ENCODE measurements at regions not wholly inside any gene's neighbourhood (a gene's known extent, or its start where the extent isn't known, plus 50 kb on each side); places are given as distances from the start of the nearest gene placed in this dataset.

GRCh38 chr6:95204178-95204577 lies 373.2 kb upstream of the MANEA start:
- Histone ChIP-seq H3K27ac (ENCODE audit: insufficient read depth, low read length) (no peak overlapping the region), H3K4me3 (replicated peaks in 1 of 4; ENCODE audit: control extremely low read depth in 1 of 4, insufficient read depth in 1 of 4, low read depth in 3 of 4, low read length in 4 of 4) (no peak overlapping the region), H3K27me3 (ENCODE audit: control insufficient read depth, insufficient read depth, low read length) (no peaks in the 10 kb centered on the region), H4K20me1 (ENCODE audit: control insufficient read depth, extremely low read depth, insufficient read depth, low read length) (no peaks in the 10 kb centered on the region), H3K9ac (ENCODE audit: insufficient read depth, low read length) (no peak overlapping the region), H3K9me3 (ENCODE audit: control insufficient read depth, insufficient read depth, low read depth, low read length) (no peaks in the 10 kb centered on the region), H3K4me1 (ENCODE audit: control insufficient read depth, extremely low read depth, insufficient read depth, low read length) (no peaks in the 10 kb centered on the region), H3K36me3 (ENCODE audit: control insufficient read depth, insufficient read depth, low read length) (no peaks in the 10 kb centered on the region), H3K79me2 (ENCODE audit: control insufficient read depth, insufficient read depth, low read length) (no peaks in the 10 kb centered on the region), H2AFZ (ENCODE audit: low read length) (no peak overlapping the region), H3K4me2 (ENCODE audit: extremely low read depth, insufficient read depth, low read length) (no peak overlapping the region)
- TF ChIP-seq EZH2 (IDR thresholded peaks at IDR 0.05; ENCODE audit: low read length, missing control alignments) = no peak
- TF ChIP-seq, protein P1, sequence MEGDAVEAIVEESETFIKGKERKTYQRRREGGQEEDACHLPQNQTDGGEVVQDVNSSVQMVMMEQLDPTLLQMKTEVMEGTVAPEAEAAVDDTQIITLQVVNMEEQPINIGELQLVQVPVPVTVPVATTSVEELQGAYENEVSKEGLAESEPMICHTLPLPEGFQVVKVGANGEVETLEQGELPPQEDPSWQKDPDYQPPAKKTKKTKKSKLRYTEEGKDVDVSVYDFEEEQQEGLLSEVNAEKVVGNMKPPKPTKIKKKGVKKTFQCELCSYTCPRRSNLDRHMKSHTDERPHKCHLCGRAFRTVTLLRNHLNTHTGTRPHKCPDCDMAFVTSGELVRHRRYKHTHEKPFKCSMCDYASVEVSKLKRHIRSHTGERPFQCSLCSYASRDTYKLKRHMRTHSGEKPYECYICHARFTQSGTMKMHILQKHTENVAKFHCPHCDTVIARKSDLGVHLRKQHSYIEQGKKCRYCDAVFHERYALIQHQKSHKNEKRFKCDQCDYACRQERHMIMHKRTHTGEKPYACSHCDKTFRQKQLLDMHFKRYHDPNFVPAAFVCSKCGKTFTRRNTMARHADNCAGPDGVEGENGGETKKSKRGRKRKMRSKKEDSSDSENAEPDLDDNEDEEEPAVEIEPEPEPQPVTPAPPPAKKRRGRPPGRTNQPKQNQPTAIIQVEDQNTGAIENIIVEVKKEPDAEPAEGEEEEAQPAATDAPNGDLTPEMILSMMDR (conservative IDR thresholded peaks at IDR 0.05 in 1 of 2, IDR thresholded peaks at IDR 0.05 in 1 of 2; ENCODE audit: low read depth in 1 of 2, low read length in 2 of 2) = no peak
- no peak for DNase-seq (ENCODE audit: low read depth in 2 of 2)

DNA sequence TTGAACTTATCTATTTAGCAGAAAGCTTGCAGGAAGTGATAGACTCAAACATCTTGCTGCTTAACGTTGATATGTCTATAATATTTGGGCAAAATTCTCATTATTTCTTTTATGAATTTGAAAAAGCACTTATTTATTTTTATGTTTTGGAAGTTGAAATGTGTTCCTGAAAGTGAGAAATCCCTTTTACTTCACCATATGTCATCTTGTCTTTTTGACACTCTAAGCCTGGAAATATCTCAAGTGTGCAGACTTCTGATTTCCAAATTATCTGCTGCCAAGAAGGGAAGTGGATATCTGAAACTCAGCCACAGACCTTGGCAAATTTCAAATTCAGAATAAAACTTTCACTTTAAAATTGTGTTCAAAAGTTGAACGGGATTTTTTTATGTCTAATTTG lies 368.7 kb upstream of the MANEA start:
- Histone ChIP-seq H4K20me1 (ENCODE audit: control insufficient read depth, extremely low read depth, insufficient read depth, low read length) (no peaks in the 10 kb centered on the region), H3K27ac (ENCODE audit: insufficient read depth, low read length) (no peak overlapping the region), H2AFZ (ENCODE audit: low read length) (no peak overlapping the region), H3K36me3 (ENCODE audit: control insufficient read depth, insufficient read depth, low read length) (no peaks in the 10 kb centered on the region), H3K9ac (ENCODE audit: insufficient read depth, low read length) (no peak overlapping the region), H3K27me3 (ENCODE audit: control insufficient read depth, insufficient read depth, low read length) (no peaks in the 10 kb centered on the region), H3K4me2 (ENCODE audit: extremely low read depth, insufficient read depth, low read length) (no peak overlapping the region), H3K9me3 (ENCODE audit: control insufficient read depth, insufficient read depth, low read depth, low read length) (no peaks in the 10 kb centered on the region), H3K79me2 (ENCODE audit: control insufficient read depth, insufficient read depth, low read length) (no peaks in the 10 kb centered on the region), H3K4me1 (ENCODE audit: control insufficient read depth, extremely low read depth, insufficient read depth, low read length) (no peaks in the 10 kb centered on the region), H3K4me3 (replicated peaks in 1 of 4; ENCODE audit: control extremely low read depth in 1 of 4, insufficient read depth in 1 of 4, low read depth in 3 of 4, low read length in 4 of 4) (no peak overlapping the region)
- TF ChIP-seq EZH2 (IDR thresholded peaks at IDR 0.05; ENCODE audit: low read length, missing control alignments) = no peak
- TF ChIP-seq, protein P1 (conservative IDR thresholded peaks at IDR 0.05 in 1 of 2, IDR thresholded peaks at IDR 0.05 in 1 of 2; ENCODE audit: low read depth in 1 of 2, low read length in 2 of 2) = no peak
- DNase-seq (ENCODE audit: low read depth in 2 of 2) = no peak

GRCh38 chr6:95209074-95209473 lies 368.3 kb upstream of the MANEA start:
- no peak overlapping the region for H3K9ac ChIP-seq (ENCODE audit: insufficient read depth, low read length)
- H3K4me1 ChIP-seq (ENCODE audit: control insufficient read depth, extremely low read depth, insufficient read depth, low read length) = no peaks in the 10 kb centered on the region
- H3K36me3 ChIP-seq (ENCODE audit: control insufficient read depth, insufficient read depth, low read length) = no peaks in the 10 kb centered on the region
- DNase-seq (ENCODE audit: low read depth in 2 of 2) = no peak
- no peak for TF ChIP-seq EZH2 (IDR thresholded peaks at IDR 0.05; ENCODE audit: low read length, missing control alignments)
- TF ChIP-seq, protein P1 (conservative IDR thresholded peaks at IDR 0.05 in 1 of 2, IDR thresholded peaks at IDR 0.05 in 1 of 2; ENCODE audit: low read depth in 1 of 2, low read length in 2 of 2) = no peak
- no peak overlapping the region for H3K4me2 ChIP-seq (ENCODE audit: extremely low read depth, insufficient read depth, low read length)
- no peak overlapping the region for H2AFZ ChIP-seq (ENCODE audit: low read length)
- no peaks in the 10 kb centered on the region for H3K79me2 ChIP-seq (ENCODE audit: control insufficient read depth, insufficient read depth, low read length)
- no peak overlapping the region for H3K4me3 ChIP-seq (replicated peaks in 1 of 4; ENCODE audit: control extremely low read depth in 1 of 4, insufficient read depth in 1 of 4, low read depth in 3 of 4, low read length in 4 of 4)
- H4K20me1 ChIP-seq (ENCODE audit: control insufficient read depth, extremely low read depth, insufficient read depth, low read length) = no peaks in the 10 kb centered on the region
- H3K27me3 ChIP-seq (ENCODE audit: control insufficient read depth, insufficient read depth, low read length) = no peaks in the 10 kb centered on the region
- H3K9me3 ChIP-seq (ENCODE audit: control insufficient read depth, insufficient read depth, low read depth, low read length) = no peaks in the 10 kb centered on the region
- no peak overlapping the region for H3K27ac ChIP-seq (ENCODE audit: insufficient read depth, low read length)
